Anterior cingulate cortex (tissue), 58 donors: ENCODE measurements at regions not wholly inside any gene's neighbourhood (a gene's known extent, or its start where the extent isn't known, plus 50 kb on each side); places are given as distances from the start of the nearest gene placed in this dataset.

Source experiments
- DNase-seq, 58 donors: peaks; one replicate each; lab custom pipeline; 2025; lab: John Stamatoyannopoulos, UW

DNA sequence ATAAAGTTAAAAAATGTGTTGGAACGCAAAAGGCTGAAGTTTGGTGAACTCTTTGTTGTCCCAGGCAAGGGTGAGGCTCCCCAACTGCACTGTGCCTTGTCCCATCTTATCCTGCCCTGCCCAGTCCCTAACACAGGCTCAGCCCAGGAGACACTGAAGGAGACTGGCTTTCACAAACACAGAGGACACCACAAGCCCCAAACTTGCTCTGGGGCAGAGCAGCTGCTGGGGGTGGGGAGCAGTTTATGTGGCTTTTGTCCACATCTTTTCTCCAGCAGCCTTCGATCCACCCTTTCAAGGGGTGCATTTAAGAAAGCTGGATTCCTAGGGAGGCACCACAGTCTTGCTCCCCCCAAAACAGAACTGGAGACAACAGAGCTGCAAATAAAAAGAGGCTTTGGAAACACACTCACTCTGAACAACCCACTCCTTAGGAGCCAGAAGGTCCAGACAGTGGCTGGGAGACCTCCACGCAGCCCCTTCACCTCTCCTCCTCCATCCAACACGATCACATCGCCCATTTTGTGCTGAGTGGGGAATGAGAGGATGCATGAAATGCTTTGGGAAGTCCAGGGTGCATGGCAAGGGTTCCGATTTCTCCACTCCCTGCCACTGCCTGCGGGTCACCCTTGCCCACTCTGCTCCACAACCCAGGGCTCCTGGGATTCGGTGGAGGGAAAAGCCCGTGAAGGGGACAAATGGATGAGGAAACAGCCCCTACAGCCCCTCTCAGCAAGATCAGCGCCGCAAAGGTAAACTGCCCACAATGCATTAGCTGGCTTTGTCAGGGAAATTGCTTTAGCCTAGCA is 260.5 kb upstream of the TLE3 start:
- DNase-seq: no peak

DNA sequence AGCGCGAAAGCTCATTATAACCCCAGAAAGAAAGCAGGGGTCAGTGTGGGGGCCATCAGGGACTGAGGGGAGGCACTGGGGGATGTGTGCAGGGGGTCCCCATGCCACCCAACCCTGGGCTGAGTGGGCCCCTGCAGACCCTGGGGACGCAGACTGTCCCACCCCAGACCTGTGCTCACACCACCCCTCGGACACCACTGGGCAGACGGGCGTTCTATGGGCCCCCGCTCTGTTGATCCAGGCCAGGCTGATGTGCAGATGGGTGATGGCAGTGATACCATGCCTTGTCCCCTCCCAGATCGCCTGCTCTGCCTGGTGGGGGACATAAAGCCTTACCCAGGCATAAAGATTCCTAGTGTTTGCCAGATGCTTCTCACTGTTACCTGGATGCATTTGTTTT is 259.7 kb upstream of the TLE3 start:
- no peak for DNase-seq

DNA sequence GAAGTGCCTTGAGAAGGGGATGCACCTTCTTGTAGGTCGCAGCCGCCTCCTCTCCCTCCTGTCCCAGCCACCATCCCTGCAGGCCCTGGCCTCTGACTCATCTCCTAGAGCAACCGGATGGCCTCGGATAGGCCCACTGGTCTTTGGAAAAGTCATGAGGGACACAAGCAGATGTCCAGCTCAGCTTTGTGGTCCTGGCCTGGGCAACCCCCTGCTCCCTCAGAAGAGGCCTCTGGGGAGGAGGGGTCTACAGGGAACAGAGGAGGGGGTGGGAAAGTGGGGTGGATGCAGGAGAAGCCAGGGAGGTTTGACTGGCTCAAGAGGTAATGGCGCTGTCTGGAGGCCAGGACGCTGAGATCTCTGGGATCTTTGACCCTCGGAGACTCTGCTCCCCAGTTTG is 259.2 kb upstream of the TLE3 start:
- no peak for DNase-seq

DNA sequence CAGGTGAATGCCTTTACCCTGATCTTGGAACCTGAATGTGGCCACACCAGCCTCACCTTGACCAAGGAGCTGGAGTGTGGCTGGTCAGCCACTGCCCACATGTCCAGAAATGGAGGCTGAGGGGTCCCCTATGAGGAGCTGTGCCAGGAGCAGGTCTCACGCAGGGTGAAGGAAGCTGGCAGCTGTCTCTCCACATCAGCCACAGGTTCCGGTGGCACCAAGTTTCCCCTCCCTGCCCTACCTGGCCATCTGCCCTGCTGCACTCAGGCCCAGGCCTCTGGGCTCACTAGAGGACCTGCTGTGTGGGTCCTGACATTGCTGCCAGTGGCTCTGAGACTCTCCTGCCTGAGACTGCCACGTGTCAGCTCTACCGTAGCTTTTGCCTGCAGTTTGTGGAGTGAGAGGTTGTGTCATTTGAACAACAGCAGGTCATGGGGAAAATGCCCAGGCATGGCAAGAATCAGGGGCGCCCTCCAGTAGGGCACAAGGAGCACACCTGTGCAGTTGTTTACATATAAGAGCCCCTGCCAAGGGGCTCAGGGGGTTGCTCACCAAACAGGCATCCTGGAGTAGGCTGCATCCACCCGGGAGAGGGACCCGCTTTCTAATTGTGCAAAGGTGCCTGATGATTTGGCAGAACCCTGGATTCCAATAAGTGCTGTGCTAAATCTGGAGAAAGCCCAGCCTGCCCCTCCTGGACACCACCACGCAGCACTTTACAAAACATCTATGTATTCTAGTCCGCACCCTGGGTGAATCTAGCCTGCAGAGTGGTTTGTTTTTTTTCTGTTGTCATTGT is 258.5 kb upstream of the TLE3 start:
- no peak for DNase-seq

- no peak for DNase-seq
Measured at GRCh38 chr15:70355275-70355795, 257.6 kb upstream of the TLE3 start.

GRCh38 chr15:70354346-70354905 is 256.7 kb upstream of the TLE3 start:
- no peak for DNase-seq

DNA sequence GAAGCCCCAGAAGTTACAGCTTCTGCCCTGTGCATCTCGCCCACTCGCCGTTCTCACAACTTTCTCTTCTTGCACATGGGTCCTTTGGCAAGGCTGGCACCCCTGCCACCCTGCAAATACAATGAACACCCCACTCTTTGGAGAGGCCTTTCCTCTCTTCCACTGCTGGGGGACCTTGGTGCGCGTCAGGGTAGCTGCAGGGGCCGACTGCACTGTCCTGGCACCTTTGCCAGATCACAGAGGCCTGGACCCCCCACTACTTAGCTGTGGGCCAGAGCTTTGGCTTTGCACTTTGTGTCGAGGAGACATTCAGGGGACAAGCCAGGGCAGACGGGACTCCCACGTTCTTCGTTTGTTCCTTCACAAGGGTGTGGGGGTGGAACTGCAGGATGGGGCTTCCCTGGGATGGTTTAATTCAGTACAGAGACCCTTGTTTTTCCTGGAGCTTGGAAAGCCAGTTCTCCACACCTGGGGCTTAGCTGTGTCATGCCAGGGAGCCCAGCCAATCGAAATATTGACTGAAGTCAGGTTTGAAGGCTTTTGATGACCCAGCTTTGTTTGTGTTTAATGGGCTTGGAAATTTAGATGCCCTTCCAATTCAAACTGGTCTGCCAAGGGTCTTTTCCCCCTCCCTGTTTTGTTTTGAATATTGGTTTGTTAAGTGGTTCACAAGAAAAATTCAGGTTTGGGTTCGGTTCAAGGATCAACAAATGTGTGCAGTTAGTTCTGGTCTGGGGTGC is 256.1 kb upstream of the TLE3 start:
- no peak for DNase-seq

GRCh38 chr15:70351941-70352774 is 254.4 kb upstream of the TLE3 start:
- no peak for DNase-seq

GRCh38 chr15:70351391-70351790 is 253.7 kb upstream of the TLE3 start:
- DNase-seq: no peak

- DNase-seq: peak in 25 of 58 donors; percentile 7 to 60 (median 15)
Measured at GRCh38 chr15:70348581-70349344, 251.0 kb upstream of the TLE3 start.

DNA sequence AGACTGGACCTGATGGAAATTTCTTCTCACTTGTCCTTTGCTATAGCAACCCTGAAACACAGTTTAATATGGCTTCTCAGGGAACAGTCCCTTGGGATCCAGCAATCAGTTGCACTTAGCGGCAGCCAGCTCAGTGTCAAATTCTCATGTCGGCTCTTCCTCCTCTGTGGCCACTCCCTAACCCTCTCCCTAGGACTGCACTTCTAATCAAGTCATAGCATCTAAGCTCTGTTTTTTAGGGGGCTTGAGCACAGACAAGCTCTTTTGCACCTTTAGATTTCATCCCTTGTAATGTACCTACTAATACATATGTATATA is 250.5 kb upstream of the TLE3 start:
- DNase-seq: no peak

DNA sequence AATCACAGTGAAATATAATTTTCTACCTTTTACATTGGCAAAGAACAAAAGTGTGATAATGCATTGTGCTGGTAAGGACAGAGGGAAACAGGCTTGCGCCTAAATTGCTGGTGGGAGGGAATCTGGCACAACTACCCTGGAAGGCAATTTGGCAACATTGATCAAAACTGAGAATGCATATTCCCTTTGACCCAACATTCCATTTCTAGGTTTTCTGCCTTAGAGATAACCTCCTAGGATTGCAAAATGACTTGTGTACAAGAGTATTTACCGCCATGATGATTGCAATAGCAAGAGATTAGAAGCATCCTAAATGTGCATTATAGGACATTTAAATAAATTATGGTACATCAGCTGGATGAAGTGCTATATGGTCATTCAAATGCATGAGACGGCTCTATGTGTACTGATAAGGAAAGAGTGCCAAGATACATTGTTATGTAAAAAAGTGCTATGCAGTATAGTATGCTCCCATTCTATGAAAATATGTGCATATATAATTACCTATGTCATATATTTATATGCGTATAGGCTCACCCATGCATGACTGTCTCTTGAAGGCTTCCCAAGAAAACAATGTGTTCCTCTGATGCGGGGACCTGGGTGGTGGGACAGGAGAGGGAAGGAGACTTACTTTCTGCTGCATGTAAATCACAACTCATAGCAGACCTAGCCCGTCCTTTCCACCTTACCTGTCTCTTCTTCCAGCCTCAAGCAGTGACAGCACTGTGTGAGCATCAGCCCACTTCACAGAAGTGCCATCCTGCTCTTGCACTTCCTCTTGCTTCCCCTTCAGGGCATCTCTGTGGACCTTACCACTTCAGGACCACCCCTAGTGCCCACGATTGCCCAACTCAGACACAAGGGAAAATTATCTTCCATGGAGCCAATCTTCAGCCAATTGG is 249.9 kb upstream of the TLE3 start:
- no peak for DNase-seq

DNA sequence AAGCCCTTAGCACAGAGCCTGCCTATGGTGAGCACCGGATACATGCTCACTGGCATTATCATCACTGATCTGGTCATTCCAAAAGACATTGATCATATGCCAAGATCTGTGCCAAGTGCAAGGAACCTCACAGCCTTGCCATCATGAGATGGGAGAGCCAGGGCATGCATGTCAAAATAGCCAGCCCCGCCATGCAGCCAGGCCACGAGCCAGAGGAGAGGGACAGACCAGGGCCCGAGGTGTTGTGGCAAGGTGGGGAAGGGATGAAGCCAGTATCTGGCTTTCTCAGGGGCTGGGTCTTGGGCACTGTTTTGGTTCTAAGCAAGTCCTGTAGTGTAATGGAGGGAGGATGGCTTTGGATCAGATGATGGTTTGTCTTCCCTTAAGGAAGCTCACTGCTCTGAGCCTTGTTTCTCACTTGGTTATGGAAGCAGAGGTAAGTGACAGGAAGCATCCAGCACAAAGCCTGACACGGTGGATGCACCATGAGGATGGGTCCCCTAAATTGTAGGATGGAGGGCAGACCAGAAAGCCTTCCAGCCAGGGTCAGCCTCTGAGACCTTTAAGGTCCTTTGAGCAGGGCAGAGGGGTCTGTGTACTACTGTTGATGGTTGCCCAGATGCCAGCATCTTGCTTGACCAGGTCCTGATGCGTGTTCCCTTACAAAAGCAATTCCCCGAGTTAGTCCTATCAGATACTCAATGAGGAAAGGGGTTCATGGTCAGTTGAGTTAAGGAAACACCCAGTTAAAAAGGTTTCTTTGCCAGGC is 247.7 kb upstream of the TLE3 start:
- no peak for DNase-seq

DNA sequence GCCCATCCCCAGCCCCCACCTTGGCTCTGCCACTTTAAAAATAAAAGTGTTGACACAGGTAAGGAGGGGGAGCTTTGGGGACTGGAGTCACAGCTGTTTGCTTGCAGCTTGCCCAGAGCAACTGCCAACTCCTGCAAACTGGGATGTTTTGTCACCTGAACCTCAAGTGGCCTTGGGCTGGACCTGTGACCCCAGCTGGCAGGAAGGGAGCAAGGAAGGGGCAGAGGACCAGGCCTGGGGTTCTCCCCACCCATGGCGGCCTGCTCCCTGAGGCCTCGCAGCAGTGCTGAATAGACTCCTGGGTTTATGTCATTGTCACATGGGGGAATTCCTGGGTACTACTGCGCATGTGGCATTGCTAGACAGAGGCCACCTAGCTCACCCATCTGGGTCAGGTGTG is 246.9 kb upstream of the TLE3 start:
- no peak for DNase-seq

GRCh38 chr15:70343961-70344621 is 246.4 kb upstream of the TLE3 start:
- DNase-seq: no peak
